ENCODE measurements at regions not wholly inside any gene's neighbourhood (a gene's known extent, or its start where the extent isn't known, plus 50 kb on each side); places are given as distances from the start of the nearest gene placed in this dataset.

GRCh38 chr3:98969295-98969694 lies 67.8 kb upstream of the DCBLD2 start:
- Histone ChIP-seq H3K36me3 (ENCODE audit: insufficient read depth, low read length) (no peaks in the 10 kb centered on the region), H3K9me3 (ENCODE audit: insufficient read depth, low read depth, low read length) (no peaks in the 10 kb centered on the region), H3K4me1 (ENCODE audit: insufficient read depth, low read length) (no peaks in the 10 kb centered on the region), H3K27me3 (ENCODE audit: insufficient read depth, low read length) (no peaks in the 10 kb centered on the region), H3K4me3 (ENCODE audit: low read length) (no peak overlapping the region), H3K9ac (ENCODE audit: low read depth, low read length) (no peak overlapping the region), H3K27ac (ENCODE audit: low read depth, low read length) (no peak overlapping the region)

- no peaks in the 10 kb centered on the region for H3K27me3 ChIP-seq (ENCODE audit: insufficient read depth, low read length)
- WGBS, result 90% methylated on average over 4 of the region's 4 CpGs
- no peaks in the 10 kb centered on the region for H3K9me3 ChIP-seq (ENCODE audit: insufficient read depth, low read depth, low read length)
- no peaks in the 10 kb centered on the region for H3K36me3 ChIP-seq (ENCODE audit: insufficient read depth, low read length)
- no peaks in the 10 kb centered on the region for H3K4me1 ChIP-seq (ENCODE audit: insufficient read depth, low read length)
- no peak overlapping the region for H3K4me3 ChIP-seq (ENCODE audit: low read length)
- H3K9ac ChIP-seq (ENCODE audit: low read depth, low read length), result no peak overlapping the region
- H3K27ac ChIP-seq (ENCODE audit: low read depth, low read length), result no peak overlapping the region
Observed at GRCh38 chr3:98968824-98969223, 67.3 kb upstream of the DCBLD2 start.

GRCh38 chr3:98968347-98968746 lies 66.9 kb upstream of the DCBLD2 start:
- H3K27ac ChIP-seq (ENCODE audit: low read depth, low read length), result no peak overlapping the region

GRCh38 chr3:98967758-98968157 lies 66.3 kb upstream of the DCBLD2 start:
- H3K9ac ChIP-seq (ENCODE audit: low read depth, low read length), result no peak overlapping the region
- no peak overlapping the region for H3K4me3 ChIP-seq (ENCODE audit: low read length)
- no peaks in the 10 kb centered on the region for H3K36me3 ChIP-seq (ENCODE audit: insufficient read depth, low read length)
- H3K27me3 ChIP-seq (ENCODE audit: insufficient read depth, low read length), result no peaks in the 10 kb centered on the region
- H3K4me1 ChIP-seq (ENCODE audit: insufficient read depth, low read length), result no peaks in the 10 kb centered on the region
- H3K9me3 ChIP-seq (ENCODE audit: insufficient read depth, low read depth, low read length), result no peaks in the 10 kb centered on the region
- no peak overlapping the region for H3K27ac ChIP-seq (ENCODE audit: low read depth, low read length)

More at GRCh38 chr3:98968347-98968746, 66.9 kb upstream of the DCBLD2 start:
- no peaks in the 10 kb centered on the region for H3K9me3 ChIP-seq (ENCODE audit: insufficient read depth, low read depth, low read length)
- no peak overlapping the region for H3K4me3 ChIP-seq (ENCODE audit: low read length)
- H3K36me3 ChIP-seq (ENCODE audit: insufficient read depth, low read length), result no peaks in the 10 kb centered on the region
- H3K27me3 ChIP-seq (ENCODE audit: insufficient read depth, low read length), result no peaks in the 10 kb centered on the region
- H3K9ac ChIP-seq (ENCODE audit: low read depth, low read length), result no peak overlapping the region
- H3K4me1 ChIP-seq (ENCODE audit: insufficient read depth, low read length), result no peaks in the 10 kb centered on the region

- no peaks in the 10 kb centered on the region for H3K27me3 ChIP-seq (ENCODE audit: insufficient read depth, low read length)
- no peaks in the 10 kb centered on the region for H3K4me1 ChIP-seq (ENCODE audit: insufficient read depth, low read length)
- no peak overlapping the region for H3K27ac ChIP-seq (ENCODE audit: low read depth, low read length)
- H3K4me3 ChIP-seq (ENCODE audit: low read length), result no peak overlapping the region
- no peak overlapping the region for H3K9ac ChIP-seq (ENCODE audit: low read depth, low read length)
- H3K36me3 ChIP-seq (ENCODE audit: insufficient read depth, low read length), result no peaks in the 10 kb centered on the region
- H3K9me3 ChIP-seq (ENCODE audit: insufficient read depth, low read depth, low read length), result no peaks in the 10 kb centered on the region
- WGBS, result 85% methylated on average over 3 of the region's 4 CpGs
Observed at GRCh38 chr3:98966862-98967546, 65.5 kb upstream of the DCBLD2 start.

GRCh38 chr3:98966434-98966833 lies 64.9 kb upstream of the DCBLD2 start:
- Histone ChIP-seq H3K4me1 (ENCODE audit: insufficient read depth, low read length) (no peaks in the 10 kb centered on the region), H3K9me3 (ENCODE audit: insufficient read depth, low read depth, low read length) (no peaks in the 10 kb centered on the region), H3K27me3 (ENCODE audit: insufficient read depth, low read length) (no peaks in the 10 kb centered on the region), H3K27ac (ENCODE audit: low read depth, low read length) (no peak overlapping the region), H3K9ac (ENCODE audit: low read depth, low read length) (no peak overlapping the region), H3K4me3 (ENCODE audit: low read length) (no peak overlapping the region), H3K36me3 (ENCODE audit: insufficient read depth, low read length) (no peaks in the 10 kb centered on the region)
- WGBS, result no CpG with 5 or more reads among the region's 1 CpG

GRCh38 chr3:98964784-98965183 lies 63.3 kb upstream of the DCBLD2 start:
- H3K9ac ChIP-seq (ENCODE audit: low read depth, low read length), result no peak overlapping the region
- H3K4me3 ChIP-seq (ENCODE audit: low read length), result no peak overlapping the region
- no peaks in the 10 kb centered on the region for H3K9me3 ChIP-seq (ENCODE audit: insufficient read depth, low read depth, low read length)
- WGBS, result 97% methylated on average over 2 of the region's 2 CpGs
- no peaks in the 10 kb centered on the region for H3K4me1 ChIP-seq (ENCODE audit: insufficient read depth, low read length)
- no peak overlapping the region for H3K27ac ChIP-seq (ENCODE audit: low read depth, low read length)
- H3K27me3 ChIP-seq (ENCODE audit: insufficient read depth, low read length), result no peaks in the 10 kb centered on the region
- no peaks in the 10 kb centered on the region for H3K36me3 ChIP-seq (ENCODE audit: insufficient read depth, low read length)

- WGBS, result 92% methylated on average over 2 of the region's 2 CpGs
- Histone ChIP-seq H3K36me3 (ENCODE audit: insufficient read depth, low read length) (no peaks in the 10 kb centered on the region), H3K27ac (ENCODE audit: low read depth, low read length) (no peak overlapping the region), H3K27me3 (ENCODE audit: insufficient read depth, low read length) (no peaks in the 10 kb centered on the region), H3K9ac (ENCODE audit: low read depth, low read length) (no peak overlapping the region), H3K4me3 (ENCODE audit: low read length) (no peak overlapping the region), H3K9me3 (ENCODE audit: insufficient read depth, low read depth, low read length) (no peaks in the 10 kb centered on the region), H3K4me1 (ENCODE audit: insufficient read depth, low read length) (no peaks in the 10 kb centered on the region)
Observed at GRCh38 chr3:98963546-98963945, 62.1 kb upstream of the DCBLD2 start.

- no peak overlapping the region for H3K27ac ChIP-seq (ENCODE audit: low read depth, low read length)
- H3K27me3 ChIP-seq (ENCODE audit: insufficient read depth, low read length), result no peaks in the 10 kb centered on the region
- no peaks in the 10 kb centered on the region for H3K4me1 ChIP-seq (ENCODE audit: insufficient read depth, low read length)
- no peaks in the 10 kb centered on the region for H3K36me3 ChIP-seq (ENCODE audit: insufficient read depth, low read length)
- H3K9me3 ChIP-seq (ENCODE audit: insufficient read depth, low read depth, low read length), result no peaks in the 10 kb centered on the region
- no peak overlapping the region for H3K4me3 ChIP-seq (ENCODE audit: low read length)
- H3K9ac ChIP-seq (ENCODE audit: low read depth, low read length), result no peak overlapping the region
Observed at GRCh38 chr3:98962951-98963350, 61.5 kb upstream of the DCBLD2 start.

- no peak overlapping the region for H3K27ac ChIP-seq (ENCODE audit: low read depth, low read length)
- 94% methylated on average over 3 of the region's 4 CpGs for WGBS
Observed at GRCh38 chr3:98962189-98962930, 60.9 kb upstream of the DCBLD2 start.

GRCh38 chr3:98961161-98962155 lies 60.0 kb upstream of the DCBLD2 start:
- H3K4me1 ChIP-seq (ENCODE audit: insufficient read depth, low read length), result no peaks in the 10 kb centered on the region
- no peak overlapping the region for H3K27ac ChIP-seq (ENCODE audit: low read depth, low read length)
- no peak overlapping the region for H3K4me3 ChIP-seq (ENCODE audit: low read length)
- no peaks in the 10 kb centered on the region for H3K36me3 ChIP-seq (ENCODE audit: insufficient read depth, low read length)
- H3K27me3 ChIP-seq (ENCODE audit: insufficient read depth, low read length), result no peaks in the 10 kb centered on the region
- no peak overlapping the region for H3K9ac ChIP-seq (ENCODE audit: low read depth, low read length)
- no peaks in the 10 kb centered on the region for H3K9me3 ChIP-seq (ENCODE audit: insufficient read depth, low read depth, low read length)
- 82% methylated on average over 1 of the region's 2 CpGs for WGBS

More at GRCh38 chr3:98962189-98962930, 60.9 kb upstream of the DCBLD2 start:
- no peaks in the 10 kb centered on the region for H3K36me3 ChIP-seq (ENCODE audit: insufficient read depth, low read length)
- H3K9ac ChIP-seq (ENCODE audit: low read depth, low read length), result no peak overlapping the region
- H3K4me1 ChIP-seq (ENCODE audit: insufficient read depth, low read length), result no peaks in the 10 kb centered on the region
- H3K27me3 ChIP-seq (ENCODE audit: insufficient read depth, low read length), result no peaks in the 10 kb centered on the region
- H3K9me3 ChIP-seq (ENCODE audit: insufficient read depth, low read depth, low read length), result no peaks in the 10 kb centered on the region
- H3K4me3 ChIP-seq (ENCODE audit: low read length), result no peak overlapping the region

All from HUES64 (cell line).